Head of caudate nucleus (tissue), 42 donors: ENCODE measurements at regions not wholly inside any gene's neighbourhood (a gene's known extent, or its start where the extent isn't known, plus 50 kb on each side); places are given as distances from the start of the nearest gene placed in this dataset.
A peak's percentile ranks its signal among the peaks of the same experiment; 100 is the strongest.

Experiments
- DNase-seq, 42 donors: peaks; one replicate each; pipeline versions ENCODE4 v3.0.0 to v3.0.0-alpha.2; 2020 to 2021; ENCODE audit warnings: mixed read lengths in 7 of 42
- intact Hi-C: fragments of 100-400 bp; cut with DNase I; formaldehyde crosslinking; loops from one replicate; pipeline ENCODE4 v1.15.0; 2022

DNA sequence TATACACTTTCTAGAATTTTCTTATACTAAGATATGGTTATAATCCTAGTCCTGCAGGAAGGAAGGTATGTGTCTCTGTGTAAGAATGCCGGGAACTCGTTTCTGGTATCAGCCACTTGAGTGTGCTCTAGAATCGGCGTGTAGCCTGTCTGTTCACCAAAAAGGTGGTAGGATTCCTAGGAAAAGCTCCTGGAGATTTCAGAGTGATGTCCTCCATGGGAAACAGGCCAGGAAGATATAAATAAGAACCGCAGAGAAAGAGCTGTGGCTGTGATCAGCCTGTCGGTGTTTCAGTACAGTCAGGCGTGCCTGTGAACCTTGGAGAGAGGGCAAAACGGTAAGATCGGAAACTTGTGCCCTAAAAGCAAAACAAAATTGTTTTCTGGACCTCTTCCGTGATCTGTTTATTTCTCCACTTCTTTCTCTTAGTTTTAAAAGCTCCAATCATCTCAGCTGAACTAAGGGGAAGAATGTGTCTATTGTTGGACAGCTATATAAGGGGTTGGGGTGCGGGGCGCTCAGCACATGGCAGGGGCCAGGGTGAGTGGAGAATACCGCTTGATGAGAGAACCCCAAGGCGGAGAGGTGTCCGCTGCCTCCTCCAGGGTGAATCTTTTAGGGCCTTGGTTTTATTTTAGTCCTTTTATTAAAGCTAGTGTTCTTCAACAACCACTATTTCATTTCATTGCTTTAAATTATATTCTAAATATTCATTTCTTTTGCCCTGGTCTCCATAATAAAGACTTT lies 303.8 kb upstream of the TENM3 start:
- peak in 8 of 42 donors; percentile 4 to 40 (median 18) for DNase-seq
- intact Hi-C loops = no loop called here

DNA sequence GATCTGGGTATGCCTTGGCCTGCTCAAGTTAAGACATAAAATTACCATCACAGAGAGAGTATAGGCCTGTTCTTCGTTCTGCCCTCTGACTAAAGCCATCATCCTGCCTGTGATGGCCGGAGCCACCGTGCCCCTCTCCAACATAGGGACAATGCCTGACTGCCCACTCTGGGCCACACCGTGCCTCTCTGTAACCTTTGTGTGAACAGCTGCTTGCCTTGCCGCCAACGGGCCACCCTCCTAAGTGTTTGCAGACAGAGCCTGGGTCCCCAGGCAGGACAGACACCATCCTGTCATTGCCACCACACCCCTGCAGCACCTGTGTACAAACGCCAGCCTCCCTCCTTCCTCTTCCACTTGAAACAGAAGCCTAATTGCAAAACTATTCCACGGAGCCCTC lies 298.7 kb upstream of the TENM3 start:
- no peak for DNase-seq
- intact Hi-C loops = no loop called here

DNA sequence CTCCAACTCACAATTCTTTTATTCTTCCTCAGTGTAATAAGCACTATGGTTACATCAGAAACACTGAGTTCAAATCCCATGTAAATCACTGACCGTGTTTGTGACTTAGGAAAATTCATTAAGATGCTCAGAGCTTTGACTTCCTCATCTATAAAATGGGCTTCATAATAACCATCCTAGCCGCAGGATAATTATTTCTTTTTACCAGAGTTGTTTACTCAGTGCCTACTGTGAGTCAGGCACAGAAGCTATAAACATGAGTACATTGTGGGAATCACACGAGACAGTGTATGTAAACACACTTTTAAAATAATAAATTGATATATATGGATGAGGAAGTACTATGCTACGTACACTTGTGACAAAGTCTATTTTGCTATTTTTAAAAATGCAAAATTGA lies 296.3 kb upstream of the TENM3 start:
- no peak for DNase-seq
- intact Hi-C loops = no loop called here

DNA sequence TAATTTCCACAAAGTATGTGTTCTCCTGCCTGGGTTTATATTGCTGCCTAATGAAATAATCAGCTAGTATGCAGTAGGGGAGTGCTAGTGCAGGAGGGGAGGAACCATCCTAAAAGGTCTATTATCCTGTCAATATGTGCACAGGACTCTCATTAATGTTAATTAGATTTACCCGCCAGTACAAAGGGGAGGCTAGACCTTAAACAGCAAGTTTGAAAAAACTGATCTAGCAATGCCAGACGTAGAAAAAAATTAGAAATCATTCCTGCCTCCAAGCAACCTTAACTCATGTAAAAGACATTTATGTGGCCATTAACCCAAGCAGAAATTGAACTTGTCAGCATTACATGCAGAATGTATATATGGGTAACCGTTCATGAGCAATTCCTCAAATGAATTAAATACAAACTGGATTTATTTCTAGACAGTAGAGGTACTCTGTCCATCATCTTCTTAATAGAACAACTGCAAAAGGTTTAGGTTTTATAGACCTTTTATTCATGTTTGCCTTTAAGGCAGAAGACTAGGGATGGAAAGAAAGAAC lies 294.3 kb upstream of the TENM3 start:
- DNase-seq = no peak
- intact Hi-C loops = no loop called here

DNA sequence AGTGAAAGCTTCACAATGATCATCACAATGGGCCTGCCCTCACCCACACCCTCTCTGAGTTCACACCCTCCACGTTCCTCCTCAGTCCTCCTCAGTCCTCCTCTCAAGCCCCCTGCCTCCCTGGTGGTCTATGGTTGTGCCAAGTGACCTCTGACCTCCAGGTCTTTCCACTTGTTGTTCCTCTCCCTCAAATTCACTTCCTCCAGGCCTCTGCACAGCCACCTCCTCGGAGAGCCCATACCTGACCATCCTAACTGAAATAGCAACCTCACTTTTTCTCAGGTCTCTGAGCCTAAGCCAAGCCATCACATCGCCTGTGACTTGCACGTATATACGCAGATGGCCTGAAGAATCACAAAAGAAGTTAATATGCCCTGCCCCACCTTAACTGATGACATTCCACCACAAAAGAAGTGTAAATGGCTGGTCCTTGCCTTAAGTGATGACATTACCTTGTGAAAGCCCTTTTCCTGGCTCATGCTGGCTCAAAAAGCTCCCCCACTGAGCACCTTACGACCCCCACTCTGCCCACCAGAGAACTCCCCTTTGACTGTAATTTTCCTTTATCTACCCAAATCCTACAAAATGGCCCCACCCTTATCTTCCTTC lies 293.4 kb upstream of the TENM3 start:
- DNase-seq = no peak
- intact Hi-C loops = no loop called here

DNA sequence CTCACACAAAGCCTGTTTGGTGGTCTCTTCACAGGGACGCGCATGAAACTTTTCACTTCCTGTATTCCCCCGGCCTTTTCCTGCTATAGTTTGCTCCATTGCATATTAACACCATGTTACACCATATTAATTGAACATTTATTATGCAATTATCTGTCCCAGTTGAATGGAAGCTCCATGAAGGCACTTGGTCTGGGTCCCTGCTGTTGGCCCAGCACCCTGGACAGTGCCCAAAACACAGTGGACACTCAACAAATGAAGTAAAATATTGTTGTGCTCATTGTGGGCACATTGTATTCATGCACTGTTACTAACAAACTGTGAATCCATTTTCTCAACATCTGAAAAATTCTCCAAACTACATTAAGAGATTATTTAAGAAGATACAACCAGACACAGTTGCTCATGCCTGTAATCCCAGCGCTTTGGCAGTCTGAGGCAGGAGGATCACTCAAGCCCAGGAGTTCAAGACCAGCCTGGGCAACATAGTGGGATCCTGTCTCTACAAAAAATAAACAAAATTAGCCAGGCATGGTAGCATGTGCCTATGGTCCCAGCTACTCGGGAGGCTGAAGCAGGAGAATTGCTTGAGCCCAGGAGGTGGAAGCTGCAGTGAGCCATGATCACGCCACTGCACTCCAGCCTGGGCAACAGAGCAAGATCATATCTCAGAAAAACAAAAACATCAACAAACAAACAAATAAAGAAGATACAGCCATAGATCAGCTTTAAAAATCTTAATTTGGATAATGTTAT lies 292.7 kb upstream of the TENM3 start:
- DNase-seq = no peak
- intact Hi-C loops = no loop called here

DNA sequence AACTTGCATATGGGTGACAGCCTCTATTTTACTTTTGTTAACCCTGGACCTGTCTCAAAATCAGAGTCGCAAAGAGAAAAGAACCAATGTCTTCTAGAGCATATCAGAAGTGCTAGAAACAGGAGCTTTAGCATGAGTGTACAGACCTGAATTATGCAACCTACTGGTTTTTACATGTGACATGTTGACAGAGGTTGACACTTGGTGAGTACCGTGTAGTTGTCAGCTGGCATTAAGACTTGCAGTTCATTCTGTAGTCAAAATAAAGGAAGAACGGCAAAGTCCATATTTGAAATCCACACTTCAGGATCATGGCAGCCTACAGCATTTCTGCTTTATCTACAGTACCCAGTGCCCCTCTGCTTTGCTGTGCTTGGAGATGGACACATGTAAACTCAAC lies 291.9 kb upstream of the TENM3 start:
- DNase-seq = no peak
- intact Hi-C loops = no loop called here

DNA sequence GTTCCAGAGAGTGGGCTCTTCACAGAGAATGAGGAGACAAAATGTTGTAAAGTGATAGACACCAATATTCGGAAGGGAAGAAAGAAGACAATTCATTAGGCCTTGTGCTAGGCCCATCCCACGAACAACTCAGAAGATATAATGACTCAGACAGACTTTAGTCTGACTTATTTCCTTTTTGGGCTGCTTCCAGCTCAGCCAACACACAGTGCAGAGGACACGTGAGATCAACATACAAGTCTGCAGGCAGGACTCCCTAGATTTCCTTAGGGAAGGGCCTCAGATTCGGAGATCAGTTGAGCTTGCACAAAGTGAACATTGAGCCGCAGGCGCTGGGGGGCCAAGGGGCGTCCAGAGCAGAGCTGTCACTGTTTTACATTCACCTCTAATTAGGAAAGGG lies 290.7 kb upstream of the TENM3 start:
- intact Hi-C loops = no loop called here
- DNase-seq = peak in 3 of 42 donors; percentile 3 to 15 (median 10)

DNA sequence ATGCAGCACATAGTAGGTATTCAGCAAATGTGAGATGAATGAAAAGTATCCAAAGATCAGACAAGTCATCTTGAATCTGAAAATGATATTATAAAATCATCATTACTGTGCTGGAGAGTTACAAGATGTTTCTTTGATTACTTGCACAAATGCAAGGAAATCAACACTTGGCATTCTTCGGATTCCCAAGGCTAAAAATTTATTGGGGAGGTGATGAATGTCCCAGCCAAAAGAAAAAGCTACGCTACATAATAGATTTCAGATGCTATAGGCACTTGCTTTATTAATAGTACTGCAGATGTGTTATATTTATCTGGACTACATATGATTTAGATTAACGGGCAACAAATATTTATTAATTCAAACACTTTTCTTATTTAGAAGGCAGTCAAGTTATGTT lies 286.7 kb upstream of the TENM3 start:
- DNase-seq = no peak
- intact Hi-C loops = no loop called here

DNA sequence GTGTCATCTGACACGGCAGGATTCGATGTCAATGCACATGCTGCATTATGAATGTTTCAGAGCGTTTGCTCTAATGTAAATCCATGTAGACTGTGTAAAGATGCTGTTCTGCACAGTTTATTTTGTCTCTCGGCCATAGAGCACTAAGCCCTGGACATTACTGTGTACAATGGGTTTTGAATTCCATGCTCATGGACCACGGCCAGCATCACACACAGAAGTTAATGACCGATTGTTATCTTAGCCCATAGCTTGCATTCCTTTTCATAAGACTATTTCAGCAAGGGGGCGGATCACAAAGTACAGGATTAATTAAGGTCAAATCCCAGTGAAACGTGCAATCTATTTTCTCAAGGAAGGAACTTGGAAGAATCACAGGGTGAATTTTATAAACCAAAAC lies 286.1 kb upstream of the TENM3 start:
- peak in 17 of 42 donors; percentile 9 to 62 (median 23) for DNase-seq
- intact Hi-C loops = no loop called here

DNA sequence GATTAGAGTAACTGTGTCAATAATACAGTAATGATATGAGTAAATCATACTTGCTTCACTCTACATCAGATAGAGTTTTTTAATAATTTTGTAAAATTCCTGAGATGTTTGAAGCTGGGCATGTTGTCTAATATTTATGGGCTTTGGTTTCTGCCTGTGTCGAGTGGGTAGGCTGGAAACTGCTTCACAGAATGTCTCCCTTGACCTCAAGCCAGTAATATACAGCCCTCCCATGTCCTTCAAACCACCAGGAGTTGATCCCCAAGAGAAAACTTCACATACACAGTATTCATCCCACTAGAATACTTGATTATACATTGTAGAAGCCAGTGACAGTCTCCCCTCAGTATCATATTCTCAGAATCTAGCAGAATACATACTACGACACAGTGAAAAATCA lies 284.8 kb upstream of the TENM3 start:
- intact Hi-C loops = no loop called here
- no peak for DNase-seq

DNA sequence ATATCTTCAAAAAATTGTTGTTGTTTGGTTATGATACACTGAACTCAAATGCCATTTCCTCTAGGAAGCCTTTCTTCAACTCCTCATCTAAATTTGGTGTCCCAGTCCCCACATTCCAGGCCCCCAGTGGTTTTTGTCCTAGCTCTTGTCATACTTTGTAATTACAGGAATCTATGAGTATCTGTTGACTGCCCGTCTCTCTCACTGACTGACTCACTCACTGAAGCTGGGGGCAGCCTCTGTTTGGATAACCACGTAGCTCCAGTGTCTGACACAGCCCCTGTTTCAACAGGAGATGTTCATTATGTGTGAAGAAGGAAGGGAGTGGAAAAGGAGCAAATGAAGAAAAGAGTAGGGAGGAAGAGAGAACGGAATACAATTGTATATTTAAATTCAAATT lies 284.1 kb upstream of the TENM3 start:
- intact Hi-C loops = no loop called here
- no peak for DNase-seq

DNA sequence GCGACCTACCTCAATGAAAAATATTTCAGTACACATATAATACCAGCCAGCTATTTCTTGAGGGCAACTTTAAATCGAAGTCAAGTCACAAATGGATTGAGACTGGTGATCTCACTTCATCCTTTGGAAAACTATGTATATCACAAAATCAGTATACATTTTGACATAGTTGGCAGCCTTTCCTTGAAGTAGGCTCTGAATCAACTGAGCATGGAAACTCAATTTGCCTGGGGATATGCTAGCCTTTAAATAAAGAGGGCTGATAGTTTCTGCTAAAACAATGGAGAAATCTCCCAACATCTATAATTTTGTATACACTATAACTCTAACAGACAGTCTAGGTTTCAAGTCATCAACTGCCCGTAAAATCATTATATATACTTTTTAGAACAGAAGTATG lies 282.8 kb upstream of the TENM3 start:
- DNase-seq = no peak
- intact Hi-C loops = no loop called here

DNA sequence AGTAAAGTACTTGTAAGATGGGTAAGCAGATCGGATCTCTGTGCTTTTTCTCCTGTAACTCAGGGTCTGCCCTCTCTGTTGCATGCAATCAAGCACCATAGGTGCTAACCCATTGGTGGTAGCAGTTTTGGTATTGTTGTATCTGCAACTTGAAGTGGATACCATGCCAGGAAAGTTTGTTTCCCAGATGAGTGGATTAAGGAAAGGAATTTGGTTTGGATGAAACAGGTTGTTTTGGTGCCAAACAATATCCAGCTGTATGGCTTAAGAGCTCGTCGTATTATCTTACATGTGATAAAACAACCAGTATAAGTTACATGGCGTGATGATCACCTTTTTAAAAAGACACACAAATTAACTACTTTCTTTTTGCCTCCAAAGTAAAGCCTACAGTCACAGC lies 280.9 kb upstream of the TENM3 start:
- DNase-seq = no peak
- intact Hi-C loops = no loop called here

DNA sequence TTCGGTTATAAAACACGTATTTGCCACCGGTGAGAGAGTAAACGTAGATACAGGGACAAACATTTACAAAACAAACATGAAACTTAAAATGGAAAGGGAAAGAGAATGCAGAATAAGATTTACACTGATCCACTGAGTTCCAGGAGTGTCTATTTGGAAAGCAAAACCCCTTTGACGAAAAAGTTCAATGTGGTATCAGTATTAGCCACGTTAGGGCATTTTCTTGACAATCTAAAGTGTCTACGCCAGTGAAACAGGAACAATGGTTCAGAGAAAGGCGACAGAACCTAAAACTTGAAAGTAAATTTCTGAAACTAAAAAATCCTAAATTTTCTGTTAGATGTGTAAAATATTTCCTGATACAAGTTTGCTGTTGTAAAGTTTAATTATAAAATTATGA lies 278.5 kb upstream of the TENM3 start:
- DNase-seq = no peak
- intact Hi-C loops = no loop called here

DNA sequence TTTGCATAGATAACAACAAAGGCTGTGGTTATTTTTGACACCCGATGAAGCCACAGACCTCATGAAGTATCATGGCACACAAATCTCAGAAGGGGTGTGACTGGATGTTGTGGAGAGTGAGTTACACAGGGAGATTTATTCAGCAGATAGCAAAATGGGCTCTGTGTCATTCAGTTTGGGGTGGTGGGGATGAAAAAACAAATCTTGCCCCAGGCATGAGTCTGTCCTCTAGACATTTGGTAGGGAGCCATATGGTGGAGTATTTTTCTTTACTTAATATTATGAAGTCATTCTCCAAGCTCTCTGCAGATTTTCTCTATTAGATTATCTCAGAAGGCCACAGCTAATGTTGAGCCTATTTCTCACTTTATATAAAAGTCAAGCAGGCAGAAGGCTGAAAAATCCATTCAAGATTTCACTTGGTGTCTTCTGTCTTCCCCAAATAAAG lies 277.1 kb upstream of the TENM3 start:
- no peak for DNase-seq
- intact Hi-C loops = no loop called here

DNA sequence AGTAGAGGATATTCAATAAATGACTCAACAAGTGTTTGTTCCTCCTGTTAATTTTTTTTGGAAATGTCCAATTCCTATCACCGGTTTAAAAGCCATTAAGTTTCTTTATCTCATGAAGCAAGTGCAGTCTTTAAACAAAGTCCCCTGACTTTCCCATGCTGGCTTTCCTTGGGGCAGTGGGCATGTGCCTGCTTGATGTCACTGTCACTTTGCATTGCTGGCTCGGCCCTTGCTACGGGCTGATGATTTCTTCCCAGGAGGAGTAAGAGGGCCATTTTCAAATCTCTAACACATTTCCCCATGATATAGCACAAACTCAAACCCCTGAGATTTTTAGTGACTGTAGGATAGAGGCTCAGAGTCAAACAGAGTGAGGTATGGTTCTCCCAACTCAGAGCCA lies 275.8 kb upstream of the TENM3 start:
- no peak for DNase-seq
- intact Hi-C loops = no loop called here

DNA sequence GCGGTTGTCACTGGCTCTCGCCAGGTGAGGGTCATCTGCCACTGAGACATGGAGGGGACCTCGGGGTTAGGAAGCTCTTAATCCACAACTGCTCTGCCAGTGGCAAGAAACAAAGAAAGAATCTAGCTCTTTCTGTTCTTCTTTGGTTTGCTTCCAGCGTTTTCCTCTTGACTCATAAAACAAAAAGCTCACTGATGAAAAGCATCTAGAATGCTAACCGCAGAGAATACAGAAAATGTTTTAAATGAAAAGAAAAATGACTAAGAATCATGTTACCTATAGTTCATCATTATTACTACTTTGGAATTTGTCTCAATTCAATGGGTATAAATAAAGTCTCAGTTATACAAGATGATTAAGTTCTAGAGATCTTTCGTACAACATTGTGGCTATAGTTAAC lies 274.8 kb upstream of the TENM3 start:
- intact Hi-C loops = no loop called here

DNA sequence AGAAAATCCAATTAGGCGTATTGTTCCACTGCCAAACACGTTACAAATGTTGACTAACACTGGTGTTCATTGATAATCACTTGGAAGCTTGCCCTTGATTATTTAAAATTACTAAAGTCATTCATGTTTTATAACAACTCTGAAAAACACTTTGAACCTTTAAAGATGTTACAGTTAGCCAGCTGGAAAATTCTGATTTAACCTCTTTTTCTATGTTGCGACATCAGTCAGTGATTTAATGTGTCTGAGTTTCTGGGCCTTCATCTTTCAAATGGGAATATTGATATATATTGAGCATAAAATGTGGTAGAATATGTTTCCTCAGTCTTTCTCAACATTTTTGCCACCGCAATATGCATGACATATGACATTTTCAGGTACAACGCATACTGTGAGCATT lies 274.1 kb upstream of the TENM3 start:
- DNase-seq = no peak
- intact Hi-C loops = no loop called here

More for the DNA sequence above, 274.8 kb upstream of the TENM3 start:
- DNase-seq = no peak

DNA sequence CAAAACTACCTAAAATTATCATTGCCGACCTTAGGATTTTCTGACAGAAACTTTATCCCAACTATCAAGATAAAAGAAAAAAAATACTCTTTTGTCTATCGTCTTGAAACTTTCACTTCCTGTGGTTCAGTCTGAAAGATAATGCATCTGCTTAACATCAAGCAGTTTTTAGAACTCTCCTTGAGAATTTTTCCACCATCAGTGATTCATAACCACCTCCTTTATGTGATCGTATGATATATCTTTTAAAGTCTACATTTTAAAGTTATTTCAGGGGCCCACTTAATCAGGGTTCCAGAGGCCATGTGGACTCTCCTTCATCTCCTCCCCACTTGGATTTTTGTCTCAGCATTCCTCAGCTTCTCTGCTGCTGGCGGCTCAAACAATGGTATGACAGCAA lies 272.8 kb upstream of the TENM3 start:
- intact Hi-C loops = no loop called here
- no peak for DNase-seq
